IPS DF 6.9 (cell line): ENCODE measurements at regions not wholly inside any gene's neighbourhood (a gene's known extent, or its start where the extent isn't known, plus 50 kb on each side); places are given as distances from the start of the nearest gene placed in this dataset.
"Not testable (repeated sequence)": the region's sequence is repeated elsewhere in the genome, so short reads cannot be mapped to it uniquely, and the experiment has no call there.

ENCODE experiments used
- DNase-seq: peaks from one replicate; pipeline ENCODE4 v3.0.0-alpha.2; 2013; ENCODE audit warnings: low read depth, low spot score
- H3K27ac ChIP-seq: one replicate; pipeline ENCODE4 v1.5.1; 2013; ENCODE audit warnings: low read length, control low read depth
- H3K27me3 ChIP-seq: 2 replicates; pipeline ENCODE4 v1.6.1; 2013; ENCODE audit warnings: mild to moderate bottlenecking, low read length; ENCODE audit not compliant: control insufficient read depth, insufficient read depth
- H3K36me3 ChIP-seq: 2 replicates; pipeline ENCODE4 v1.6.1; 2013; ENCODE audit warnings: low read length; ENCODE audit not compliant: control insufficient read depth, insufficient read depth
- H3K4me1 ChIP-seq: 2 replicates; pipeline ENCODE4 v1.6.1; 2013; ENCODE audit warnings: low read length; ENCODE audit not compliant: control insufficient read depth, insufficient read depth
- H3K4me3 ChIP-seq: 2 replicates; pipeline ENCODE4 v1.5.1; 2013; ENCODE audit warnings: mild to moderate bottlenecking, low read length
- H3K9me3 ChIP-seq: 2 replicates; pipeline ENCODE4 v1.6.1; 2013; ENCODE audit warnings: low read length, inconsistent platforms; ENCODE audit not compliant: control insufficient read depth, insufficient read depth
- WGBS: extraction: QIAGEN DNeasy Blood & Tissue Kit; methylation state at CpG from one replicate; pipeline ENCODE4 v1.1.7; 2013; ENCODE audit warnings: mixed read lengths, missing lambda C conversion rate; ENCODE audit not compliant: insufficient read length, insufficient coverage; 5-methylcytosine and 5-hydroxymethylcytosine counted together

GRCh38 chr6:82607998-82608725 lies 244.5 kb downstream of the TPBG start:
- Histone ChIP-seq H3K4me3 (no peak overlapping the region), H3K27me3 (no peaks in the 10 kb centered on the region), H3K27ac (no peak overlapping the region), H3K4me1 (no peaks in the 10 kb centered on the region), H3K9me3 (no peaks in the 10 kb centered on the region), H3K36me3 (no peaks in the 10 kb centered on the region)
- no CpG with 5 or more reads among the region's 1 CpG for WGBS
- no peak for DNase-seq

DNA sequence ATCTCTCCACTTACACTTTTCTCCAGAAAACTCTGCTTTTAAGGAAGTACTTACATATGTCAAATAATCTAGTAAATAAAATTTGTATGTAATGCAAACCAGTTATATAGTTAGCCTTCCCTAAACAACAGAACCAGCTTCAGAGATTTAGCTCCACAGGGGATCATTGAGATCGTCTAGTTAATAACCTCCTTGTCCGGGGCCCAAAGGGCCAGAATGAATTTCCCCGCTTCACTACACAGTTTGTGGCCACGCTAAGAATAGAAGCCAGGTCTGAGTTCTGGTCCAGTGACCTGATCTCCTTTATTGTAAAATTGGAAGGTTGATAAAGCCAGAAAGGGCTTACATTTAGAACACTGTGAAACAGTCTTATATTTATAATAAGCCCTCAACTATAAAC lies 245.2 kb downstream of the TPBG start:
- no peaks in the 10 kb centered on the region for H3K36me3 ChIP-seq
- no peaks in the 10 kb centered on the region for H3K27me3 ChIP-seq
- H3K4me3 ChIP-seq: no peak overlapping the region
- no peak overlapping the region for H3K27ac ChIP-seq
- no CpG with 5 or more reads among the region's 4 CpGs for WGBS
- no peaks in the 10 kb centered on the region for H3K4me1 ChIP-seq
- no peaks in the 10 kb centered on the region for H3K9me3 ChIP-seq
- no peak for DNase-seq

GRCh38 chr6:82611751-82612150 lies 248.1 kb downstream of the TPBG start:
- no peaks in the 10 kb centered on the region for H3K27me3 ChIP-seq
- H3K36me3 ChIP-seq: no peaks in the 10 kb centered on the region
- no peaks in the 10 kb centered on the region for H3K9me3 ChIP-seq
- no peak overlapping the region for H3K27ac ChIP-seq
- no peaks in the 10 kb centered on the region for H3K4me1 ChIP-seq
- DNase-seq: no peak
- WGBS: no CpG with 5 or more reads among the region's 1 CpG
- no peak overlapping the region for H3K4me3 ChIP-seq

DNA sequence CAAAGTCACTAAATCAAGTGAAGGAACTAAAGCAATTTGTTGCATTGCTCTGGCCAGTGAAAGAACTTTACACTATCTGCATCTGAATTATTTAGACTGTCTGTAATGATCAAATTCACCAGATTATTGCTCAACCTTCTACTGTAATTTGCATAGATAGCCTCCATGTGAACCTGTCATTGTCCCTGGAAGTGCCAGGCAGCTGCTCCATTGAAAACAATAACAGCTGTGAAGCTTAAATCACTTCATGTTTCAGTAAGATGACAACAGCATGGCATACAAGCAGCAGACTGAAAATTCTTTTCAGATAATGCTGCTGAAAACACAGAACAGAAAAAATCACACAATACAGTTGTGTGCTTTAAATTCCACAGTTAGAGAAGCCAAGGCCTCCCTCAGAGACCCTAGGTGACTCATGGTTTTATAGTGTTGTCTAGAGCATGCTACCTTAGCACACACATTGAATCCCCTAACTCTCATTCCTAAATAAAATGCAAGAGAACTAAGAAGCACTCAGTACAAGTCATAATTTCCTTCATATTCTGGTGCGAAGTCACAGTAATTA lies 248.9 kb downstream of the TPBG start:
- no peaks in the 10 kb centered on the region for H3K9me3 ChIP-seq
- no peak for DNase-seq
- H3K36me3 ChIP-seq: no peaks in the 10 kb centered on the region
- H3K4me3 ChIP-seq: no peak overlapping the region
- no peak overlapping the region for H3K27ac ChIP-seq
- WGBS: no CpG with 5 or more reads among the region's 1 CpG
- H3K4me1 ChIP-seq: no peaks in the 10 kb centered on the region
- H3K27me3 ChIP-seq: no peaks in the 10 kb centered on the region

DNA sequence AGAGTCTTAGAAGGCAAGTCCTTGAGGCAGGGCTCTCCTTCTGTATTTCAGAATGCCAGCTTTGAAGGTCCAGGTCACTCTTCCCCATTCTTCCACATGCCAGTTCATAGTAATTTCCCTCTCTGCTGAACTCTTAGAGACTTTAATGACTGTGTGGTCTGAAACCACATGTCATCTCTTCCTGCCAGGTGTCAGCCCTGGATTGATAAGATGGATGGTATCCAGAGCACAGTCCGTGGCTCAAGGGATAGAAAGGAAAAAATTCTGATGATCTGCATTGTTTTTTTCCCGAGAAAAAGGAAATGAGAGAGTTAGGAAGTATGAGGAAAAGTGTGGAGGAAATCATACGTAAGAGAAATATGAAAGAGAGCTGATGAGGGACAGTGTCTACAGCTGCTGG lies 250.9 kb downstream of the TPBG start:
- no peaks in the 10 kb centered on the region for H3K9me3 ChIP-seq
- no peak for DNase-seq
- no peaks in the 10 kb centered on the region for H3K36me3 ChIP-seq
- no peaks in the 10 kb centered on the region for H3K4me1 ChIP-seq
- 100% methylated on average over 2 of the region's 3 CpGs for WGBS
- H3K27ac ChIP-seq: no peak overlapping the region
- H3K4me3 ChIP-seq: no peak overlapping the region
- H3K27me3 ChIP-seq: no peaks in the 10 kb centered on the region

GRCh38 chr6:82616386-82617028 lies 252.9 kb downstream of the TPBG start:
- Histone ChIP-seq H3K36me3 (no peaks in the 10 kb centered on the region), H3K4me1 (no peaks in the 10 kb centered on the region), H3K4me3 (no peak overlapping the region), H3K27me3 (no peaks in the 10 kb centered on the region), H3K27ac (no peak overlapping the region), H3K9me3 (no peaks in the 10 kb centered on the region)
- WGBS: no CpG with 5 or more reads among the region's 4 CpGs
- DNase-seq: no peak

- Histone ChIP-seq H3K27ac (no peak overlapping the region), H3K36me3 (no peaks in the 10 kb centered on the region), H3K4me1 (no peaks in the 10 kb centered on the region), H3K27me3 (no peaks in the 10 kb centered on the region), H3K9me3 (no peaks in the 10 kb centered on the region), H3K4me3 (no peak overlapping the region)
- no peak for DNase-seq
Measured at GRCh38 chr6:82617648-82618047, 254.0 kb downstream of the TPBG start.

- Histone ChIP-seq H3K9me3 (no peaks in the 10 kb centered on the region), H3K4me3 (no peak overlapping the region)
- DNase-seq: no peak
Measured at GRCh38 chr6:82619573-82619972, 256.0 kb downstream of the TPBG start.

DNA sequence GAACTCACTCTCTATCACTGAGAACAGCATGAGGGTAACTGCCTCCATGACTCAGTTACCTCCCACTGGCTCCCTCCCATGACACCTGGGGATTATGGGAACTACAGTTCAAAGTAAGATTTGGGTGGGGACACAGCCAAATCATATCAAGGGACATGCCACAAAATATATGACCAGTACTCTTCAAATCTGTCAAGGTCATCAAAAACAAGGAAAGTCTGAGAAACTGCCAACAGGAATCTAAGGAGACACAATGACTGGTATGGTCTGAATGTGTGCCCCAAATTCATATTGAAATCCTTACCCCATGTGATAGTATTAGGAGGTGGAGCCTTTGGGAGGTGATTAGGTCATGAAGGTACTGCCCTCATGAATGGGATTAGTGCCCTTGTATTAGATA lies 258.8 kb downstream of the TPBG start:
- no peak overlapping the region for H3K27ac ChIP-seq
- H3K4me3 ChIP-seq: no peak overlapping the region
- H3K9me3 ChIP-seq: no peaks in the 10 kb centered on the region
- H3K36me3 ChIP-seq: no peaks in the 10 kb centered on the region
- H3K4me1 ChIP-seq: no peaks in the 10 kb centered on the region
- DNase-seq: no peak
- H3K27me3 ChIP-seq: no peaks in the 10 kb centered on the region

More at GRCh38 chr6:82619573-82619972, 256.0 kb downstream of the TPBG start:
- Histone ChIP-seq H3K27me3 (no peaks in the 10 kb centered on the region), H3K4me1 (no peaks in the 10 kb centered on the region), H3K27ac (no peak overlapping the region), H3K36me3 (no peaks in the 10 kb centered on the region)

DNA sequence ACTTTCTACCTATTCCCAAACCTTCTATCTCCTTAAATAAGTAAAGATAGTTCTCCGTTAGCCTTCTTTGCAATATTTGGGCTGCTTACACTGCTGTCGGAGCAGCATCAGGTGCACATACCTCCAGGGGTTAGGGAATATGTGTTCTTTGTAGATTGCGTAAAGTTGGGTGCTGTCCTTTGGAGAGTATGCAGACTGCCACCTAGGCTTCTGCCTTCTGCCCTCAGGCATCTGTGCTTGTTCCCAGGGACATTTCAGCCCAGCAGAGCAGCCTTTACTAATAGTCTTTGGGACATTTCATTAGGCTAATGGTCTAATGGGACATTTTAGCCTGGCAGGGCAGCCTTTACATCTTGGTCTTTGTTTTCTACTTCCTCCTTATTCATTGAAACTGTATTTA lies 260.6 kb downstream of the TPBG start:
- H3K27me3 ChIP-seq: no peaks in the 10 kb centered on the region
- no peak overlapping the region for H3K27ac ChIP-seq
- H3K4me1 ChIP-seq: no peaks in the 10 kb centered on the region
- H3K36me3 ChIP-seq: no peaks in the 10 kb centered on the region
- H3K9me3 ChIP-seq: no peaks in the 10 kb centered on the region
- no peak overlapping the region for H3K4me3 ChIP-seq
- no CpG with 5 or more reads among the region's 3 CpGs for WGBS
- no peak for DNase-seq

GRCh38 chr6:82626946-82627345 lies 263.3 kb downstream of the TPBG start:
- not testable (repeated sequence) for DNase-seq, H3K27me3 ChIP-seq, H3K4me1 ChIP-seq, H3K27ac ChIP-seq, H3K9me3 ChIP-seq, H3K36me3 ChIP-seq, H3K4me3 ChIP-seq
- no CpG with 5 or more reads among the region's 2 CpGs for WGBS
